Cardiac septum (tissue), 1 donor: ENCODE measurements at regions not wholly inside any gene's neighbourhood (a gene's known extent, or its start where the extent isn't known, plus 50 kb on each side); places are given as distances from the start of the nearest gene placed in this dataset.

Source experiments
- DNase-seq: peaks from one replicate; pipeline ENCODE4 v3.0.0-alpha.2; 2020; ENCODE audit warnings: low spot score
- intact Hi-C: fragments of 100-400 bp; cut with DNase I; formaldehyde crosslinking; loops from one replicate; pipeline ENCODE4 v1.14.0; 2022
- donor health status: DM: no; HTN: no; CAD: no.

DNA sequence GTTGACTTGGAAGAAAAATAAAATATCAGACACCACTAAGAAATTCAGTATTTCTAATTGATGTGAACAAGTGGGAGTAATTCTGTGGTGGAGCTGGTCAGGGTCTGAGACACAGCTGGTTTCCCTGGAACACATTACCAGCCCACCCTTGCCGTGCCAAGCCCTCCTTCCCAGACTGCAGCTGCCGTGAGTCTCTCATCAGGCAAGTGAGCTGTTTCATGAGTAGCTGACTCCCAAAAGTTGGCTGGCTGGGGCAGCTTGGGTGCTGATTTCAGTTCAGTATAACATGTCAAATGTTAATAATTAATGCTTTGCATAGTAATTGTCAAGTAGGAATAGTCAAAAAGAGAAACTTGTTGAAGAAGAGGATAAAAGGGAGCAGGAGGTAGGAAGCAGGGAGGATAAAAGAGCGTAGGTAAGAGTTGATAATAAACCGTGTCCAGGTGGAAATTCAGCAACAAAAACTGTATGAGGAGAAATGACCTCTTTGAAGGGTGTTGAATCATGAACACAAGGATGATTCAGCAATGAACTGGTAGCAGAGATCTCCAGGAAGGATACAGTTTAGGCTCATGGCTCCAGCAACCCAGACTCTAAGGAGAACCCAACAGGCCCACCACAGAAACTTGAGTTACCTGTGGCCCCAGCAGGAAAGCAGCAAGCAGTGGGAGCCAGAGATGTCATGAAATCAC lies 110.9 kb upstream of the SSTR4 start:
- intact Hi-C loops = no loop called here
- DNase-seq = no peak

DNA sequence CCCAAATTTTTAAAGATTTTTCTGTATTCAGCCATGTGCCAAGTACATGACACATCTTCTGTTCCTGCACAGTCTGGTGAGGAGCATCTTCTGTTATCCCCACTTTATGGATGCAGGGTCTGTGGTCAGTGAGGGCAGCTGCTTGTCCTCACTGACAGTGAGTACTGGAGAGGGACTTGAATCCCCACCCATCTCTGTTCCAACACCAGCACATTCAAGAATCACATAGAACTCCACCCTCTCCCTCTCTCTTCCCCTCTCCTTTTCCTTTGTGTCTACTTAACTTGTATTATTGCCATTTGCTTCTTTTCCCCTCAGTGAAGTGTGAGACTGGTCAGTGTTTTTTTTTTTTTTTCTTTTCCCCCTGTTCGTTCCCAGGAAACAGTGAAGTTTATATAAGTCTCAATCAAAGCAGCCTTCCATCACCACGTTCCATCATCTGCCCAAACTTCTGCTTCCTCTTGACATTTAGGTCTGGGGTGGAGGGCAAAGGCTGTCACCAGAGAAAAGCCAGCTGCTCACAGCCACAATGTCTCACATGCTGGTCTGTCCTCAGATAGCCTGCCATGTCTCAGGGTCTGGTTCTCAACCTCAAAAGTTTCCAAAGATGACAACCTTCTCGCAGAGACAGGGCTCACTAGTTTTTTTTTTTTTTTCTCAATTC lies 110.0 kb upstream of the SSTR4 start:
- intact Hi-C loops = no loop called here
- DNase-seq = no peak

DNA sequence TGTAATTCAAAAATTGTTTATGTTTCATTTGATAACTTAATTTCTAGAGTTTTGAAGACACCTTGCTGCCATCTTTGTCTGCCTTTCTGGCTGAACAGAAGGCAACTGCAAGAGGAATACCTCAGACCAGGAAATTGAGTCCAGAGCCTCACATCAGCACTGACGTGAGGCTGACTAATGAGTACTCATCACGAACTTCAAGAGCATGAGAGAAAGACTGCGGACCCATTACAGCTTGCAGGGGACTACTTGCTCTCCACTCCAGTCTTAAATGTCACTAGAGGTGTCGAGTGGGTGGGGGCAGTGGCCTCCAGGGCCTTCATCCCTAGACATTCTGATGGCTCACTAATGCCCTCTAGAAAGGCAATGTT lies 109.5 kb upstream of the SSTR4 start:
- intact Hi-C loops = no loop called here
- no peak for DNase-seq

DNA sequence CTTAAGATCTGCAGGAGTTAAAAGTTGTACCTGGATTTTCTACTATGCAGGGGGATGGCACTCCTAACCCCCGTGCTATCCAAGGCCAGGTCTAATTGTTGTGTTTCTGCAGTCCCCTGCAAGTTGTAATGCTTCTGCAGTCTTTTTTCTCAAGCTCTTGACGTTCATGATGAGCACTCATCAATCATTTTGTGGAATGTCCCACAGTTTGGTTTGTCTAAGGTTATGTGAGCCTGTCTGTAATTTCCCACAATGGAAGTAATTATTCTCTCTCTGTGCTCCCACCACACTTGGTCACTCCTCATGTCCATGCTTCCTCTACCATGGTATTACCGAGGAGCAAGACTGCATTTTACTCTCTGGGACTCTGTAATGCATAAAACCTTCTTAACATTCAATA lies 107.6 kb upstream of the SSTR4 start:
- intact Hi-C loops = no loop called here
- no peak for DNase-seq

DNA sequence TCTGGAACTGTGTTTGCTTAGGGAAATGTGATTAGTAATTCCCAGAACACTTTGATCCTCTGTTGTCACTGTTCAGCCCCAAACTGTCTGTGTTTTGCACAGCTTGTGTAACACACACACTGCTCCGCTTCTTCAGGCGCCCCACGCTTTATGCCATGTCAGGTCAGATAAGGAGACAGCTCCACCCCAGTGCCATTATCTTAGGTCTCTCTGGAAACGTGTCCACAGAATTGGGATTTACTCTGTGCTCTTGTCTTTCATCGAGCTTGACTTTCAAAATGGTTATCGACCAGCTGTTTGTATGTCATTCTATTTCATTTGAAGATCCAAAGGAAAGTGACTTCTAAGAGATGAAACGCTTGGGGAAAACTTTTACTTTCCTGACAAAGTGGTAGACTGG lies 106.4 kb upstream of the SSTR4 start:
- DNase-seq = no peak
- intact Hi-C loops = no loop called here

DNA sequence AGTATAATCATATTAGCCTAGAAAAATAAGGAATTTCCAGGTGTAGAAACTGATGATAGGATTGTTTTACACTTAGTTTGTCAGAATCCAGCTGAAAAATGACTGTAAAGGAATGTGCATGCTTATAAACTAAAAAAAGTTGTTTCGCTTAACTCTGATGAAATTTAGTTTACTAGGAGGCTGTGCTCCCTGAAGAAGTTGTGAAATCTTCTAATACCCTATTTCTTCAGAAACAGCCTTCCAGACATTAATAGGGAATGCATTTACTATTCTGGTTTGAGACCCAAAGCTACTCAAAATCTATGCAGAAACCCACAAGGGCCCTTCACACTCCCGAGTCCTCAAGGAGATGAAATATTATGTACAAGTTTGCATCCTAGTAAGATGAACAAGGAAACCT lies 105.5 kb upstream of the SSTR4 start:
- intact Hi-C loops = no loop called here
- DNase-seq = no peak

DNA sequence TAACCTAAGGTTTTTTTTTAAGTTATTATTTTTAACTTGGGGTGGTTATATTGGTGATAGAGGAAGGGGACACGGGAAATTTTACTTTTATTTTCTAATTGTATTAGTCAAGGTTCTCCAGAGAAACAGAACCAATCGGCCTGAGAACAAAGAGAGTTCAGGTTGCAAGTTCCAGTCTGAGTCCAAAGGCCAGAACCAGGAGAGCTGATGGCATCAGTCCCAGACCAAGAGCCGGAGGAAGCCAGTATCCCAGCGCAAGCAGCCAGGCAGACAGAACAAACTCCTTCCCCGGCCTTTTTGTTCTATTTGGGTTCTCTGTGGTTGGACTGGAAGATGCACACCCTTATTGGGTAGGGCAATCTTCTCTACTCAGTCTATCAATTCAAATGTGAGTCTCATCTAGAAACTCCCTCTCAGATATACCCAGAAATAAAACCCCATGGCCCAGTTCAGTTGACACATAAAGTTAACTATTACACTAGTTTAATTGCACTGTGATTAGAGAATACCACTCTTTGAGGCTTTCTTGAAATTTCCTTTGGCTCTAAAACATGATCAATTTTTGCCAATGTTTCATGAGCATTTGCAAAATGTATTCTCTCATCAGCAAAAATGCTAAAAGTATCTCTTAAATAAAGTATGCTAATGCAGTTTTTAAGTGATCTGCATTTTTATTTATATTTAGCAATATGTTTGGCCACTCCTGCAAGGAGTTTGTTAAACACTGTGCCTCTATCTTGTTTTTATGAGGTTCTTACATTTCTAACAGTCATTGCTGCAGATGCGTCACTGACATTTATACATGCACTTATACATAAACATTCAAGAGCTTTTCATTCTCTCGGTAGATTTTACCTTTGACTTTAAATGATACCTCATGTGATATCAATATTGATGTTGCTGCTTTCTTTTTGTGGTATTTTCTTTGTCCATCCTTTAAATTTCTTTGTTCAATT lies 103.2 kb upstream of the SSTR4 start:
- intact Hi-C loops = no loop called here
- DNase-seq = no peak

DNA sequence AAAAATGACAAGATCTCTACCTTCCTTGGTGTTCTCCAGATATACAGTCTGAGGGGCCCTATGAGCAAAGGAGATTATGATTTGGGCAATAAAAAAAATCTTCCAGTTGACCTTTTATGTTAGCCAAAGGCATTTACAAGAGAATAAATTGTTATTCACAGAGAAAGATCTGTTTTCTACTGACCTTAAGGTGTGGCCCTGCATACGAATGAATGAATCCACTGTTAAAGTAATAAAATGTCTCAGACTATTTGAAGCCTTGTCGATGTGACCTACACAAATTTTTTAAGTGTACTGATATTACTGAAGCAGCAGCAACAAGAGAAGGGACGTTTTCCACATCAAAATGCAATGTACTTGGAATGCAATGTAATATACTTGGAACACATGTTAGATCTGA lies 95.9 kb upstream of the SSTR4 start:
- DNase-seq = no peak
- intact Hi-C loops = no loop called here

DNA sequence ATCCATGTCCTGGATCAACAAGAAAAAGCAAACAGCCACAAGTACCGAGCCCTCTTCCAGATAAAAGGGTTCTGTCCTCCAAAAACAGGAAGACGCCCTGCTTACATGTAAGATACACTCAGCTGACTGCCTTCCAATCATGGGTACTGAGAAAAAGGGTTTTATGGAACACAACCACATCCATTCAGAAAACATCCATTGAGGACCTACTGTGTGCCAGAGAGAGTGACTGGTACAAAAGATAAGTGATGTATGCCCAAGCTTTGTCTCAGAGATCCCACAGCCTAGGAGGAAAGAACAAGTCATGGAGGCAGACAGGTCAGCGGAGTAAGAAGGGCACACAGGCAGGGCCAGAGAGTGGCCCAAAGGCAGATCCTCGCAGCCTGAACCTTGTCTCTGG lies 94.8 kb upstream of the SSTR4 start:
- no peak for DNase-seq
- intact Hi-C loops = no loop called here

DNA sequence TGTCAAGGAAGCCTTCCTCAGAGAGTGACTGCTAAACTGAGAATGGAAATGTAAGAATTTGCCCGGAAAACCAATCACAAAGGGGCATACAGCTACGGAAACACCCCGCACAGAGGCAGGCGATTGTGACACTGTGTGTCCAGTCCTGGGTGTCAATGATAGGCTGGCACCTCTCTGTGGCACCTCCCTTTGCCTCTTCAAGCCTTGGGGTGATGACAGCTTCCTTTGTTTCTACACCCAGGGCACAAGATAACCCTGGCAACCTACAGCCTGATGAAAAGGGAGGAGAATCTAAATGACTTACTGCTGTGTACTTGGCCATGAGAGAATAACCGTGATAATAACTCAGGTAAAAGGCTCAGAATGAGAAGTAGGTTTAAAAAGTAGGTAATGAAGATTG lies 93.6 kb upstream of the SSTR4 start:
- DNase-seq = no peak
- intact Hi-C loops = no loop called here

DNA sequence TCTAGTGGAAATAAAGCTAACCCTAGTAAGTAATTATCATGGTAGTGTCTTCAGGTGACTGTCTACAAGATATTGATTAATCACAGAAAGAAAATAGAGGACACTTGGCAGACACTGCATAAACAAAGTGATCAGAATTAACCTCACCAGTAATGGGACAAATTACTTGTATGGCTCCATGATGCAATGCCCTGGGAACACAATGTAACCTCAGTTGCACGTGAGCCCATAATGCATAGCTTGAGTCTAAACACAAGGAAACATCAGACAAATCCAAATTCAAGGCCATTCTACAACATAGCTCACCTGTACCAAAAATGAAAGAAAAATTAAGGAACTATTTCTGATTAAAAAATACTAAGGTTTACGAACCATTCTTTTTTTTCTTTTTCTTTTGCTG lies 92.4 kb upstream of the SSTR4 start:
- intact Hi-C loops = no loop called here
- no peak for DNase-seq

DNA sequence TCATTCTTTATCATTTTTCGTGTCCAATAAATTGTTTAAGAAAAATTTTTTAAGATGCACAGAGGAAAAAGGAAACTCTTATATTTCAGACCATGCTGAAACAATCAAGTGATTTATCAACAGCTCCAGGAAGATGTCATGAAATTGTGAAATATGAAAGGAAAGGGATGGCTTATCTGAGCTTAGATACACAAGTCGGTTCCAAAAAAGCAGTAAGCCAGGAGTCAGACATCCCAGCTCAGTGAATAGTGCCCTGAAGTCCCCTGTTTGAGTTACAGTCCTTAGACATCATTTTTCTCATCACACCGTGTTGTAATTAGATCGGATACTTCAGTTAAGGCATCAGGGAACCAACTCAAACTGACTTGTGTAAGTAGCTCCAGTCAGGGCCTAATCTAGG lies 91.0 kb upstream of the SSTR4 start:
- no peak for DNase-seq
- intact Hi-C loops = no loop called here

DNA sequence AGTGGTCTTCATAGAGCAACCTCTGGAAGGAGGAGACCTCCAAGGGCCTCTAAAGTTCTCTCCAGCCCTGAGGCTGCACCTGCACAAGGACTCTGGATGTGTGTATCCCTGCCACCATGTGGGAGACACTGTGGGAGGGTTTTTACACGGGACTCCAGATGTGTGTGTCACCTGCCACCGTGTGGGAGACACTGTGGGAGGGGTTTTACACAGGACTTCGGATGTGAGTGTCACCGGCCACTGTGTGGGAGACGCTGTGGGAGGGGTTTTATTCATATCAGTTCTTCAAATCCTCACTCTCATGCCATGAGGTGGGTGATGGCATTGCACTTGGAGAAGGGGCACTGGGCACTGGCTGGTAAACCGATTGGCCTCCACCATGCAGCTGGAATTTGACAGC lies 90.2 kb upstream of the SSTR4 start:
- intact Hi-C loops = no loop called here
- no peak for DNase-seq

DNA sequence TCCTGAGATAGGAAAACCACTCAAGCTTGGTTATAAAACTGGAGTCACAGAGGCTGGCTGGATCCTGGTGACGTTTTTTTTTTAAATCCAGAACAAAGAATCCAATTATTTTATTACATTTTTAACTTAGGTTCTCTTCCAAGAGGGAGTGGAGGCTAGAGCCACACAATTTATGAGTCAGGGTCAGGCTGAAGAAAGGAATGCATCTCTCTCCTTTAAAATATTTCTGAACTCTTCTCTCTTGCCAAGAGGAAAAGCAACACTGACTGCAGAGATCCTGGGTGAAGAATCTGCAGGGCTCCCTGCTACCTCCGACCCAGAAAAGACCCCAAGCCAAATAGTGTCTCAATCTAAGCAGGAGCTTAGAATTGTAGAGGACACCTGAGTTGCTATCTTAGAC lies 88.5 kb upstream of the SSTR4 start:
- DNase-seq = no peak
- intact Hi-C loops = no loop called here

DNA sequence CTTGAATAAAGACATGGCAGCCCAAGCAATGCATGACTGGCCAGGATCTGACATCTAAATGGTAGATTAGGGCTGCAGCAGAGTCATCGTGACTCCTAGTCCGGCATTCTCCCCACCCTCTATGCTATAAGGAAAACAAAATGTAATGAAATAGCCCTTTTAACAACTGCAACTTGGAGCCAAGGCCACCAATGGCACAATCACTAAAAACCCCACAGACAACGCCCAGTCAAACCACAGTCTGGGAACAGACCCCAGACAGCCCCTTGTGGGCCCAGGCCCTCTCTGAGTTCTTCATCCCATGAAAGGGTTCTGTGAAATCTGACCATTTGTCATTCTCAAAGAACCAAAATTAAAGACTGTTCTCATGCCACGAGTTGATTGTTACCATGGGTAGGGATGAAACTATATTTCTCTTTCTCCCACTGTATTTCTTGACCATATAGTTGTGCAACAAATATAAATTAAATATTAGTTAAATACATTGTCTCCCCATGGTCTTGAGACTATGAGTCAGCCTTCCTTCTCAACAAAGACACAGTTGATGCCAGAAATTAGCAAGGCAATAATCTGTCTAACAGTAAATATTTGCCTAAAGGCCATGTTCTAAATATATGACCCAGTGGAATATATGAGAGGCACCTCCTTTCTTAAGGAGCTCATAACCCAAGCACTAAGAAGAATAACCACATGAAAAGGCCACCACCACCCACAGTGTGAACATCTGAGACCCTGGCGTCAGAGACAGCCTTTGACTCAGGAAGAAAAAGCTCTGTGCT lies 85.6 kb upstream of the SSTR4 start:
- DNase-seq = no peak
- intact Hi-C loops = no loop called here

DNA sequence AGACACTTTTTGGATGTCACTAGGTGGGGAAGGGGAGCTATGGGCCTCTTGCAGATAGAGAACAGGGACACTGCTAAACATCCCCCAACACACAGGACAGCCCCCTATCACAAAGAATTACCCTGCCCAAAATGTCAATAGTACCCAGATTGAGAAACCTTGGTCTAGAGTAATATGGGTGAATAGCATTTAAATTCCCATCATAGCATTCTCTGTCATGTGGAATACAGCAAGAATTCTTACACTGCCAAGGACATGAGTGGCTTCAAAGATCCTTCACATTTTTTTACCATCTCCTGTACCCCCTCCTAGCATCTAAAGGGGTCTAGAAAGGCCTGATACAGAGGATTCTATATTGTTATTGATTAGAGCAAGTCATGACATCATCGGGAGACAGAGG lies 83.1 kb upstream of the SSTR4 start:
- no peak for DNase-seq
- intact Hi-C loops = no loop called here

DNA sequence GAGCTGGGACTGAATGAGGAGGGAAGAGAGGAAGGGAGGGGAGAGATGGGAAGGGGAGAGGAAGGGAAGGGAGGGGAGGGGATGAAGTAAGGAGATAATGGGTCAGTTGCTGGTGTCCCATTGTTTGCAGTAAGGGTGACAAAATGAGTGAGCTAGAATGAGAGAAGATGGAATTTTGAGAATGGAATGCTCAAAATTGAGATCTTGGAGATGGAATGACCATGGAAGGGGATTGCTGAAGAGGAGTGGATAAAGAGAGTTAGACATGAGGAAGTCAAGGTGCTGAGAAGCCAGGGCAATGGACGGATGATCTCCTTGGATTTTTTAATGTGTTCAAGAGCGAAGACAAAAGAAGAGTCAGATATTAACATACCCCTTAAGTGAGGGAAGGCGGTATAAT lies 80.5 kb upstream of the SSTR4 start:
- intact Hi-C loops = no loop called here
- DNase-seq = no peak

DNA sequence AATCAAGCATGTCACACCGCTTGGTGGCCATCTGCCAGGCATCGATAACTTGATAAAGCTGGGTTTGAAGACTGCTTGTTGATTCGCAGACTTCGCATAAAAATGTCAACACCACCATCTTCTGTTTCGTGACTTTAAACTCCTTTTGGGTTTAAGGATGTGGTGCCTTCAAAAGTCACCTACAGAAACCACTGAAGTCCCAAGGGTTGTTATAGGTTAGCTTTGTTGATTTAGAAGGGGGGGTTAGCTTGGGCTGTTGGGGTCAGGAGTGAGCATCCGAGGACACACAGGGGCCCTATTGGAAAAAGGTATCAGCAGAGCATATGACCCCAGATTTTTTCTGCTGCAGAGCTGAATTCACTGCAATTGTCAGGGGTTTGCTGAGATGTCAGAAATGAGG lies 76.7 kb upstream of the SSTR4 start:
- no peak for DNase-seq
- intact Hi-C loops = no loop called here

DNA sequence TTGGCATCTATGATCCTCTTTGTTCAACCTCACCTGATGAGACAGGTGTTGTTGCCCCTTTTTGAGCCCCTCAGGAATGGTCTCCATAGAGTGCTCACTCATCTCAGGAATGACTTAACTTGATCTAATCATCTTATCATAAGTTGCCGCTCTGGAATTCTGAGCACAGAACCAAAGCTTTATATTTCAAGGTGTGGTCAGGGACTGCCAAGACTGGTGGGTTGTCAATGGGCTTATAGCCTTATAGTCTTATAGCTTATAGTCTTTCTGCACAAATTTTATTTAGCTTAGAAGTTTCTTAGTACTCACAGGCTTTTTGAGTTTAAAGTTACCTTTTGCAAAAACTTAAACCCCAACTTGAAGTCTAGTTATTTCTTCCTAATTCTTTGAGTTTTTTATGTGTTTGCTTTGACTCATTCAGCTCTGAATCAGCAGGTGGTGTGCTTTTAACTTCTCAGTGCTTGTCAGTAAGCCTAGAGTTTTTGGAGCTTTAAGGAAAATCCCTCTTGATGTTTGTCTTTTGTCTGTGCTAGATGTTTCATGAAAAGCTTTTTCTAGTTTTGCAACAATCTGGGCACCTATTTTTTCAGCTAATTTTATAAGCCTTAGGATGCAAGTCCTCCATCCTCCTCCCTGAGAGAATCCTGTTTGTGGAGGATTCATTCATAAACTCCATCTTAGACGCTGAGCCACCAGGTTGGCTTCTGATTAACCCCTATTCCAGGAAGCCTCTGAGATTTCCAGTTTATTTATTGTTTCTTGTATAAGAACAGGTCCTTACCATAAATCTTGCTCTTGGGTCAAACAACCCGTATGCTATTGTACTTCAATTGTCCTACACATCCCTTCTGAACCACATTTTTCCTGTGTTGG lies 72.3 kb upstream of the SSTR4 start:
- intact Hi-C loops = no loop called here
- DNase-seq = no peak
